ENCODE measurements at regions not wholly inside any gene's neighbourhood (a gene's known extent, or its start where the extent isn't known, plus 50 kb on each side); places are given as distances from the start of the nearest gene placed in this dataset.

DNA sequence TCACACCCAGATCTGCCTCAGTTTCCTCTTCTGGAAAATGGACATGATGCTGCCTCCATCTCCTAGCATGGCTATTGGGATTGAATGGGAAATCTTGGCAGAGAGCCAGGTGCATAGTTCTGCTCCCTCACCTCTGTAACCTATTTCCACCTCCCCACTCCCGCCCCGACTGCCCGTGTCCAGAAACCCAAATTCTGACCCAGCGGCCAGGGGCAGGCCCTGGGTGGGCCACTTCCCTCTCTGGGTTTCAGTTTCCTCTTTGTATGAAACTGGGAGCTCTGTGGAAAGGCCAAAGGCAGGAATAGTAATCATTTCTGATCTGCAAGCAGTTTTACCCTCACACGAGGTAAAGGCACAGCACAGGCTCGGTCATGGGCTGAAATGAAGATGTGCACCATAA is 74.1 kb upstream of the DUSP5 start:
- Mint-ChIP-seq H3K9me3 (no peaks in the 10 kb centered on the region), H3K4me3 (no peak overlapping the region), H3K4me1 (ENCODE audit: low read depth) (peaks cover 18% of the 10 kb centered on the region), H3K27me3 (no peaks in the 10 kb centered on the region), H3K27ac (no peak overlapping the region), H3K36me3 (ENCODE audit: low read depth) (no peaks in the 10 kb centered on the region)
- POLR2A ChIA-PET: no interaction called here
- intact Hi-C loops (cut with DNase I, micrococcal nuclease): no loop called here
- DNase-seq (peak in 1 of 14 experiments; percentile 30), ATAC-seq (ENCODE audit: poor library complexity) (no peak)
- TF ChIP-seq, protein P1, sequence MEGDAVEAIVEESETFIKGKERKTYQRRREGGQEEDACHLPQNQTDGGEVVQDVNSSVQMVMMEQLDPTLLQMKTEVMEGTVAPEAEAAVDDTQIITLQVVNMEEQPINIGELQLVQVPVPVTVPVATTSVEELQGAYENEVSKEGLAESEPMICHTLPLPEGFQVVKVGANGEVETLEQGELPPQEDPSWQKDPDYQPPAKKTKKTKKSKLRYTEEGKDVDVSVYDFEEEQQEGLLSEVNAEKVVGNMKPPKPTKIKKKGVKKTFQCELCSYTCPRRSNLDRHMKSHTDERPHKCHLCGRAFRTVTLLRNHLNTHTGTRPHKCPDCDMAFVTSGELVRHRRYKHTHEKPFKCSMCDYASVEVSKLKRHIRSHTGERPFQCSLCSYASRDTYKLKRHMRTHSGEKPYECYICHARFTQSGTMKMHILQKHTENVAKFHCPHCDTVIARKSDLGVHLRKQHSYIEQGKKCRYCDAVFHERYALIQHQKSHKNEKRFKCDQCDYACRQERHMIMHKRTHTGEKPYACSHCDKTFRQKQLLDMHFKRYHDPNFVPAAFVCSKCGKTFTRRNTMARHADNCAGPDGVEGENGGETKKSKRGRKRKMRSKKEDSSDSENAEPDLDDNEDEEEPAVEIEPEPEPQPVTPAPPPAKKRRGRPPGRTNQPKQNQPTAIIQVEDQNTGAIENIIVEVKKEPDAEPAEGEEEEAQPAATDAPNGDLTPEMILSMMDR (IDR thresholded peaks at IDR 0.05): no peak
- H3K9me3 ChIP-seq (ENCODE audit: control insufficient read depth in 1 of 2, insufficient read depth in 1 of 2, low read length in 2 of 2): no peaks in the 10 kb centered on the region
- H3K27ac ChIP-seq (ENCODE audit: low read depth in 1 of 2, low read length in 2 of 2): no peak overlapping the region
- H3K36me3 ChIP-seq (ENCODE audit: insufficient read depth, low read length): no peaks in the 10 kb centered on the region
- H3K4me1 ChIP-seq (ENCODE audit: insufficient read depth, low read length): peaks cover 21% of the 10 kb centered on the region
- no peaks in the 10 kb centered on the region for H3K27me3 ChIP-seq (ENCODE audit: control insufficient read depth in 1 of 2, insufficient read depth in 2 of 2, low read length in 2 of 2)
- H3K4me3 ChIP-seq (ENCODE audit: low read length): no peak overlapping the region
- CTCF ChIA-PET: no interaction called here

DNA sequence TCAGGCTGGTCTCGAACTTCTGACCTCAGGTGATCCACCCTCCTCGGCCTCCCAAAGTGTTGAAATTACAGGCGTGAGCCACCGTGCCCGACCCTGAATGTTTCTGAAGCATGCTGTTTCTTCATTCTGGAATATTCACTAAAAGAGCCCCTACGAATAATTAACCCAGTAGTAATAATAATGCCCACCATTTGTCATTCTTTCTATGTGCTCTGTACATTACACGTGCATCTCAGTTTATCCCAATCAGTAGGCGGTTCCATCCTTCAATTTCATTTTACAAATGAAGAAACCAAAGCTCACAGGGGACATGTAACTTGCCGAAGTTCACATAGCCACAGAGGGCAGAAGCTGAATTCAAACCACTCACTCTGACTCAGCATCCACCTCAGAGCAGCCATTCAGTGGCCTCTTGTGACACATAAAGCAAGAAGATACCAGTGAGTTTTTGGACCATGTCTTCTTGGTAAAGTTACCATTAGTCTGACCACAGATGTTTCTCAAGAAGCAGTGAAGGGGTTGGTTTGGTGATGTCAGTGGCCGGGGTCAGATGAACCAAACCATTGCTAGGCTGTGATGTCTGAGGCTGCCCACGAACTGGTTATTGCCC is 71.9 kb upstream of the DUSP5 start:
- no peaks in the 10 kb centered on the region for H3K9me3 Mint-ChIP-seq
- H3K27me3 ChIP-seq (ENCODE audit: control insufficient read depth in 1 of 2, insufficient read depth in 2 of 2, low read length in 2 of 2): no peaks in the 10 kb centered on the region
- no peaks in the 10 kb centered on the region for H3K36me3 ChIP-seq (ENCODE audit: insufficient read depth, low read length)
- peaks cover 11% of the 10 kb centered on the region for H3K4me1 Mint-ChIP-seq (ENCODE audit: low read depth)
- H3K27me3 Mint-ChIP-seq: no peaks in the 10 kb centered on the region
- TF ChIP-seq, protein P1 (IDR thresholded peaks at IDR 0.05): no peak
- CTCF ChIA-PET: interaction anchor here (0.9 to 1.4 kb wide), 2 partner anchors 11 to 71 kb away, joined by 3 read pairs; no protein-coding TSS in a partner anchor
- intact Hi-C loops (cut with DNase I, micrococcal nuclease): no loop called here
- no peak for ATAC-seq (ENCODE audit: poor library complexity)
- no peak overlapping the region for H3K27ac Mint-ChIP-seq
- H3K4me3 Mint-ChIP-seq: no peak overlapping the region
- H3K36me3 Mint-ChIP-seq (ENCODE audit: low read depth): no peaks in the 10 kb centered on the region
- H3K27ac ChIP-seq (ENCODE audit: low read depth in 1 of 2, low read length in 2 of 2): no peak overlapping the region
- POLR2A ChIA-PET: no interaction called here
- no peak overlapping the region for H3K4me3 ChIP-seq (ENCODE audit: low read length)
- no peaks in the 10 kb centered on the region for H3K9me3 ChIP-seq (ENCODE audit: control insufficient read depth in 1 of 2, insufficient read depth in 1 of 2, low read length in 2 of 2)
- DNase-seq: peak in 2 of 14 experiments; percentile 41 to 62
- H3K4me1 ChIP-seq (ENCODE audit: insufficient read depth, low read length): peaks cover 7% of the 10 kb centered on the region

DNA sequence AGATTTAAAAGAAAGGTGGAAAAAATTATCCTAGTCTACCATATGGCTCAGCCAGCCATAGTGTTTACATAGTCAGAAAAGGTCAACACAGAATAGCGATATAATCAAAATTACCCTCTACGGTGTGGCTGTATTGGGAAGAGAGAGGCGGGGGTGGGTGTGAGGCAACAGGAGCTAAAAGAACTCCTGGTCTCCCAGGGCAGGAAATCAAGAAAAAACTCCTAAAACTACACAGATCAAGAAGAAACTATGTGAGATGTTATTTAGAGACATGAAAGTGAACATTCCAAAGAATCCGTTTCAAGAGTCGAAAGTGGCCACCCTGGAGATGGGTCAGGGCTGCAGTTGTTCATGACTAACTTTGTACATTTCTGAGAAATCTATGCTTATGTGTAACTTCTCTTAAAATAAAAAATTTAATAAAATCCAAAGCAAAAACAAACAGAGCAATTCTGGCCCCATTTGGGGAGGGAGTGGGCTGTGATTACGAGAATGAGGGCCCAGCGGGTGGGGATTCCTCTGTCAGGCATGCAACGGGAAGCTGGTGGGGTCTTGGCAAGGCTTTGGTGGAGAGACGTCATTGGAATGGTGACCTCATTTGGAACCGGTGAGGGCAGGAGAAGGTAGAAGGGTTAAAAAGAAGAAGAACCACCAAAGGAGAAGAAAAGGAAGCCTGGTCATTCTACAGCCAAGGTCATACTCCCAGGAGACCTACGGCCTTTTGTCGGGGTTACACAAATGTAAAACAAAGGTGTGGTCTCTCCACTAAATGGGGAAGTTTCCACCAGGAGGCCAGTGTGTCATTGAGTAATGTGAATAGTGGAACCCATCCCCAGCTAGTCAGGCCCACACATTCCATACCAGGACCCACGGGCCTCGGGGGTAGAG is 71.2 kb upstream of the DUSP5 start:
- Histone ChIP-seq H3K9me3 (ENCODE audit: control insufficient read depth in 1 of 2, insufficient read depth in 1 of 2, low read length in 2 of 2) (no peaks in the 10 kb centered on the region), H3K4me3 (ENCODE audit: low read length) (no peak overlapping the region), H3K4me1 (ENCODE audit: insufficient read depth, low read length) (no peaks in the 10 kb centered on the region), H3K27ac (ENCODE audit: low read depth in 1 of 2, low read length in 2 of 2) (no peak overlapping the region), H3K36me3 (ENCODE audit: insufficient read depth, low read length) (no peaks in the 10 kb centered on the region), H3K27me3 (ENCODE audit: control insufficient read depth in 1 of 2, insufficient read depth in 2 of 2, low read length in 2 of 2) (no peaks in the 10 kb centered on the region)
- H3K4me3 Mint-ChIP-seq: no peak overlapping the region
- POLR2A ChIA-PET: no interaction called here
- no peaks in the 10 kb centered on the region for H3K36me3 Mint-ChIP-seq (ENCODE audit: low read depth)
- DNase-seq: peak in 1 of 14 experiments; percentile 33
- intact Hi-C loops (cut with DNase I, micrococcal nuclease): no loop called here
- ATAC-seq (ENCODE audit: poor library complexity): no peak
- no peak overlapping the region for H3K27ac Mint-ChIP-seq
- TF ChIP-seq, protein P1 (IDR thresholded peaks at IDR 0.05): no peak
- no peaks in the 10 kb centered on the region for H3K27me3 Mint-ChIP-seq
- no peaks in the 10 kb centered on the region for H3K9me3 Mint-ChIP-seq
- CTCF ChIA-PET: interaction anchor here (1.4 kb wide), 1 partner anchor 12 kb away, joined by 3 read pairs; no protein-coding TSS in a partner anchor
- peaks cover 4% of the 10 kb centered on the region for H3K4me1 Mint-ChIP-seq (ENCODE audit: low read depth)
